ENCODE measurements at regions not wholly inside any gene's neighbourhood (a gene's known extent, or its start where the extent isn't known, plus 50 kb on each side); places are given as distances from the start of the nearest gene placed in this dataset.

GRCh38 chr3:150074697-150075416 lies 104.2 kb upstream of the PFN2 start:
- no peak overlapping the region for H3K4me3 Mint-ChIP-seq
- DNase-seq = no peak
- no peak for ATAC-seq
- peaks cover 7% of the 10 kb centered on the region for H3K4me1 Mint-ChIP-seq
- H3K9me3 Mint-ChIP-seq = peaks cover 0 to 8% of the 10 kb centered on the region in 2 donors
- H3K27me3 Mint-ChIP-seq = peaks cover 35% of the 10 kb centered on the region
- no peak overlapping the region for H3K27ac Mint-ChIP-seq

- peaks cover 0 to 8% of the 10 kb centered on the region in 2 donors for H3K9me3 Mint-ChIP-seq
- DNase-seq = no peak
- no peak for ATAC-seq
- H3K4me1 Mint-ChIP-seq = peaks cover 7% of the 10 kb centered on the region
- peaks cover 35% of the 10 kb centered on the region for H3K27me3 Mint-ChIP-seq
- no peak overlapping the region for H3K27ac Mint-ChIP-seq
- H3K4me3 Mint-ChIP-seq = no peak overlapping the region
Observed at GRCh38 chr3:150074277-150074676, 103.6 kb upstream of the PFN2 start.

GRCh38 chr3:150073513-150073912 lies 102.8 kb upstream of the PFN2 start:
- peaks cover 7% of the 10 kb centered on the region for H3K4me1 Mint-ChIP-seq
- no peak for ATAC-seq
- H3K9me3 Mint-ChIP-seq = peaks cover 0 to 8% of the 10 kb centered on the region in 2 donors
- peaks cover 36% of the 10 kb centered on the region for H3K27me3 Mint-ChIP-seq
- DNase-seq = no peak
- H3K27ac Mint-ChIP-seq = no peak overlapping the region
- H3K4me3 Mint-ChIP-seq = no peak overlapping the region

GRCh38 chr3:150073031-150073430 lies 102.3 kb upstream of the PFN2 start:
- ATAC-seq = no peak
- no peak for DNase-seq
- Mint-ChIP-seq H3K27ac (no peak overlapping the region), H3K4me1 (peaks cover 7% of the 10 kb centered on the region), H3K27me3 (peaks cover 41% of the 10 kb centered on the region), H3K4me3 (no peak overlapping the region), H3K9me3 (peaks cover 0 to 8% of the 10 kb centered on the region in 2 donors)

GRCh38 chr3:150072576-150072975 lies 101.9 kb upstream of the PFN2 start:
- H3K4me3 Mint-ChIP-seq = no peak overlapping the region
- H3K4me1 Mint-ChIP-seq = peaks cover 3% of the 10 kb centered on the region
- peaks cover 0 to 8% of the 10 kb centered on the region in 2 donors for H3K9me3 Mint-ChIP-seq
- no peak overlapping the region for H3K27ac Mint-ChIP-seq
- H3K27me3 Mint-ChIP-seq = peaks cover 46% of the 10 kb centered on the region
- DNase-seq (no peak), ATAC-seq (no peak)

- DNase-seq (no peak), ATAC-seq (peak; percentile 23)
- H3K4me1 Mint-ChIP-seq = no peaks in the 10 kb centered on the region
- H3K9me3 Mint-ChIP-seq = no peaks in the 10 kb centered on the region
- no peak overlapping the region for H3K4me3 Mint-ChIP-seq
- peaks cover 53% of the 10 kb centered on the region for H3K27me3 Mint-ChIP-seq
- H3K27ac Mint-ChIP-seq = no peak overlapping the region
Observed at GRCh38 chr3:150070271-150070670, 99.6 kb upstream of the PFN2 start.

- Mint-ChIP-seq H3K27me3 (peaks cover 53% of the 10 kb centered on the region), H3K9me3 (no peaks in the 10 kb centered on the region), H3K4me3 (no peak overlapping the region), H3K4me1 (no peaks in the 10 kb centered on the region), H3K27ac (no peak overlapping the region)
- no peak for DNase-seq
- no peak for ATAC-seq
Observed at GRCh38 chr3:150069633-150070032, 98.9 kb upstream of the PFN2 start.

GRCh38 chr3:150069154-150069527 lies 98.4 kb upstream of the PFN2 start:
- no peaks in the 10 kb centered on the region for H3K4me1 Mint-ChIP-seq
- H3K27me3 Mint-ChIP-seq = peaks cover 51% of the 10 kb centered on the region
- H3K9me3 Mint-ChIP-seq = no peaks in the 10 kb centered on the region
- DNase-seq = no peak
- no peak overlapping the region for H3K27ac Mint-ChIP-seq
- ATAC-seq = no peak
- H3K4me3 Mint-ChIP-seq = no peak overlapping the region

GRCh38 chr3:150068440-150069153 lies 97.9 kb upstream of the PFN2 start:
- Mint-ChIP-seq H3K27me3 (peaks cover 45% of the 10 kb centered on the region), H3K9me3 (no peaks in the 10 kb centered on the region), H3K4me3 (no peak overlapping the region), H3K4me1 (no peaks in the 10 kb centered on the region), H3K27ac (no peak overlapping the region)
- ATAC-seq (no peak), DNase-seq (no peak)

GRCh38 chr3:150067561-150067960 lies 96.9 kb upstream of the PFN2 start:
- Mint-ChIP-seq H3K4me1 (no peaks in the 10 kb centered on the region), H3K9me3 (no peaks in the 10 kb centered on the region), H3K27ac (no peak overlapping the region), H3K4me3 (no peak overlapping the region), H3K27me3 (peaks cover 35% of the 10 kb centered on the region)
- DNase-seq (no peak), ATAC-seq (no peak)

- no peak for ATAC-seq
- H3K4me1 Mint-ChIP-seq = no peaks in the 10 kb centered on the region
- H3K27me3 Mint-ChIP-seq = peaks cover 18% of the 10 kb centered on the region
- no peaks in the 10 kb centered on the region for H3K9me3 Mint-ChIP-seq
- H3K4me3 Mint-ChIP-seq = no peak overlapping the region
- H3K27ac Mint-ChIP-seq = no peak overlapping the region
- no peak for DNase-seq
Observed at GRCh38 chr3:150064971-150065370, 94.3 kb upstream of the PFN2 start.

- no peak overlapping the region for H3K27ac Mint-ChIP-seq
- H3K9me3 Mint-ChIP-seq = no peaks in the 10 kb centered on the region
- H3K4me1 Mint-ChIP-seq = no peaks in the 10 kb centered on the region
- ATAC-seq (no peak), DNase-seq (no peak)
- no peak overlapping the region for H3K4me3 Mint-ChIP-seq
- H3K27me3 Mint-ChIP-seq = peaks cover 14% of the 10 kb centered on the region
Observed at GRCh38 chr3:150063237-150063636, 92.5 kb upstream of the PFN2 start.

GRCh38 chr3:150062492-150062891 lies 91.8 kb upstream of the PFN2 start:
- H3K27ac Mint-ChIP-seq = no peak overlapping the region
- H3K4me3 Mint-ChIP-seq = no peak overlapping the region
- H3K27me3 Mint-ChIP-seq = peaks cover 7% of the 10 kb centered on the region
- DNase-seq (no peak), ATAC-seq (no peak)
- H3K4me1 Mint-ChIP-seq = no peaks in the 10 kb centered on the region
- H3K9me3 Mint-ChIP-seq = no peaks in the 10 kb centered on the region

GRCh38 chr3:150061288-150062024 lies 90.8 kb upstream of the PFN2 start:
- H3K27me3 Mint-ChIP-seq = peaks cover 3% of the 10 kb centered on the region
- H3K27ac Mint-ChIP-seq = no peak overlapping the region
- no peaks in the 10 kb centered on the region for H3K4me1 Mint-ChIP-seq
- no peak for DNase-seq
- ATAC-seq = no peak
- H3K4me3 Mint-ChIP-seq = no peak overlapping the region
- H3K9me3 Mint-ChIP-seq = no peaks in the 10 kb centered on the region

GRCh38 chr3:150059729-150060128 lies 89.0 kb upstream of the PFN2 start:
- no peaks in the 10 kb centered on the region for H3K4me1 Mint-ChIP-seq
- H3K27me3 Mint-ChIP-seq = peaks cover 14% of the 10 kb centered on the region
- H3K4me3 Mint-ChIP-seq = no peak overlapping the region
- DNase-seq = no peak
- ATAC-seq = no peak
- H3K27ac Mint-ChIP-seq = no peak overlapping the region
- H3K9me3 Mint-ChIP-seq = no peaks in the 10 kb centered on the region

GRCh38 chr3:150059241-150059640 lies 88.5 kb upstream of the PFN2 start:
- H3K27me3 Mint-ChIP-seq = peaks cover 19% of the 10 kb centered on the region
- no peak overlapping the region for H3K27ac Mint-ChIP-seq
- no peak overlapping the region for H3K4me3 Mint-ChIP-seq
- DNase-seq (no peak), ATAC-seq (no peak)
- no peaks in the 10 kb centered on the region for H3K4me1 Mint-ChIP-seq
- no peaks in the 10 kb centered on the region for H3K9me3 Mint-ChIP-seq

Data from stimulated activated naive CD8-positive, alpha-beta T cell treated with anti-CD3 and anti-CD28 coated beads, Interleukin-15, amount 100 ng/mL, for 72 hours (primary cell).